22Rv1 (cell line): ENCODE measurements at regions not wholly inside any gene's neighbourhood (a gene's known extent, or its start where the extent isn't known, plus 50 kb on each side); places are given as distances from the start of the nearest gene placed in this dataset.

Source experiments
- H3K27ac ChIP-seq: fragments of 450-650 bp; 2 replicates; pipeline ENCODE4 v1.5.1; 2017
- CTCF ChIP-seq: fragments of 450-650 bp; IDR thresholded peaks from 2 replicates; pipeline ENCODE4 v1.5.1; 2017; ENCODE audit warnings: mild to moderate bottlenecking
- ZFX ChIP-seq: fragments of 450-650 bp; IDR thresholded peaks from 2 replicates; pipeline ENCODE4 v1.6.1; 2017; ENCODE audit warnings: antibody characterized with exemption, borderline replicate concordance

- H3K27ac ChIP-seq = no peak overlapping the region
- TF ChIP-seq ZFX = no peak
- TF ChIP-seq CTCF = no peak
Measured at GRCh38 chr17:14792746-14793145, 472.4 kb downstream of the PMP22 start.

DNA sequence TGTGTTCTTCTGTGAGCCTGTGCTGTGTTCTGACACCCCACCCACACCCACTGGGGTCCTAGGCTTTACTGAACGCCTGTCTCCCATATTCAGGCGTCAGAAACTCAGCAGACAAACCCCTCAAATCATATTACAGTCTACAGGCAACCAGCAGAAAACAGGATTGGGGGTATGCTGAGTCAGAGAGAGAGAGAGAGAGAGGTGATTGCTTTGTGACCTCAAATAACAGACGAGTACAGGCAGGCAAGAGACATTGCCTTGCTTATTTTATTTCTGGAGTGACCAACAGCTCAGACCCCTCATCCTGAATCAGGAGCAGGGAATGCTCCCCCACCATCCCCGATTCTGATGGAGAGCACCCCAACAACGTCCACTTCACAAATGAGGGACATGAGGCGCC is 473.9 kb downstream of the PMP22 start:
- no peak overlapping the region for H3K27ac ChIP-seq
- TF ChIP-seq ZFX (no peak), CTCF (no peak)

DNA sequence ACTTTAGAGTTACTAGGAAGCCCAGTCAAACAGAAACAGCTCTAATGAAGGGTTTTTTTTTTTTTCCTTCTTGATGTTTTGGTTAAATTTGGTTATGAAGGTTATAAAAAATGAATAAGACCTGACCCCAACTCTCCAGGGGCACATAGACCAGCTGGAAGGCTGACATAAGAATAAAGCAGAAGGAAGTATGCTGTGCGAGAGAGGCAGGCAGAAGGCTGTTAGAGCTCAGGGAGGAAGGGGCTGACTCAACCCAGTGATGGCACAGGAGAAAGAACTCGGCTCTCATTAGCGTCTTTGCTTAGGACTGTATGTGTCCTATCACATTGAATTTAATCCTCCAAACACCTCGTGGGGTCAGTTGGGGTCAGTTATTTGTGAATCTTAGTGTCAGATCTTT is 474.6 kb downstream of the PMP22 start:
- H3K27ac ChIP-seq = no peak overlapping the region
- TF ChIP-seq ZFX = no peak
- no peak for TF ChIP-seq CTCF

DNA sequence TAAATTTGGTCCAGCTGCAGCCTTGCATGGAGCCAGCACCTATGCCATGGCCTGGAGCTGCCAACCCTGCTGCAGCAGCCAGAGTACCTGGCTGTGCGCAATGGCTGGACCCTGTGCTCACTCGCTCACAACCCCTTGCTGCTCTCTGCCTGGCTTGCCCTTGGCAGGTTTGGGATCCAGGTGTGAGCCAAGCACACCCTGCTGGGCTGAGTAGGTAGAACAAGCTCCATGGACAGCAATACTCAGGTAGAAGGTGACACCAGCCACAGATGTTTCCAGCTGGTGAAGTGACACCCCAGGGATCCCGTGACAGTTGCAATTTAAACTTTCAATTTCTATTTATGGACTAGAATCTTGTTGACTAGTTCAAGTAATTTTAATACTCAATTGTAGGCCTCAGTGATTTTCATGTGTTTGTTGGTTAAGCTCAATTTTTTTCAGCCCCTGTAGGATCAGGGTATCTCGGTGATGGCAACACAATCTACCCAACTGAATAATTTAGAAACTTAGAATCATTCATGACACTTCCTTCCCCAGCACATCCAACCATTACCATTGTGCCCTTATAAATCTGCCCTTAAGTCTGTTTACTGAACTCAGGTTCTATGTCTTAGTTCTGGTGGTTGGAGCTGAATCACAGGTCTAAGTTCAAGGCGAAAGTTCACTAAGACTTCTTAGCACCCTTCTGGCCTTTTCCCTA is 480.0 kb downstream of the PMP22 start:
- H3K27ac ChIP-seq = no peak overlapping the region
- TF ChIP-seq CTCF (no peak), ZFX (no peak)

DNA sequence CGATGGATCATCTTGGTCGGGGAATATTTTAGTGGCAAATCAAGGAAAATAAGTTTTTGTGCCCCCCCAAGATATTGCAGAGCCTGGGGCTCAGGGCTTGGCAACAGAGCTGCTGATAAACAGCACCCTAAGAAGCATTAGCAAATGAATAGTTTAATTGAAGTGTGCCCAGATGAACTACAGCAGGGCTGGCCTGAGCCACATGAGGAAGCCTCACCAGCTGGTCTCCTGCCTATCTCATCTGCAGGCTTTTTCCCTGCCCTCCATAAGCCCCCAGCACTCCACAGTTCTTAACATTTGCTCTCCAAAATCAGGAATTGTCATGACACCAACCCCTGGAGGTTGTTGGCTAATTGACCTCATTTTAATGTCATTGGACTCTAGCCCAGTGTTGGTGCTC is 480.2 kb downstream of the HS3ST3B1 start:
- no peak overlapping the region for H3K27ac ChIP-seq
- TF ChIP-seq ZFX = no peak

DNA sequence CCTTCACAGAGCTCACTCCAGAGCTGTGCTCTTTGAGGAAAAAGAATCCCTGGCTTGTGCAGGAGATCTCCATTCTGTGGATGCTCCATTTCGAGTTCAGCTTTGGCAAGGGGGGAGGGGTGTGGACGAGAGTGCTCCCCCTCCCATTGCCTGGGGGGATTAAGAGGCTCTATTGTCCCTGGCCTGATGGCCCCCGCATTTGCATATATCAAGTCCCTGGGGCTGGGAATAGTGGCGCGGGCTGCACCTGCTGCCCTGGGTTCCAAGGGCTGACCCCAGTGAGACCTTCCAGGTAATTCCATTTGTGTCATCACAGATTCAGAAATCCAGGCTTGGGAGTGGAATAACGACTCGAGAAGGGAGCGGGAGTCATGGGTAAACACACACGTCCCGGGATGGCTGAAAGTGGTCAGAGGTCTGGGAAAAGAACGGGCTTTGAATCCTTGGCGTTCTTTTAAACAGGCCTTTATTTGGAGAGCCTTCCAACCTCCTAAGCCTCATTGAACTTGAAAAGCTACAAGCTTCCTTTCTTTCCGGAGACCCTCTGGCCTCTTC is 479.3 kb downstream of the HS3ST3B1 start:
- H3K27ac ChIP-seq = no peak overlapping the region
- TF ChIP-seq CTCF (no peak), ZFX (no peak)

- TF ChIP-seq ZFX (no peak), CTCF (no peak)
- H3K27ac ChIP-seq = no peak overlapping the region
Measured at GRCh38 chr17:14779241-14779640, 478.4 kb downstream of the HS3ST3B1 start.

DNA sequence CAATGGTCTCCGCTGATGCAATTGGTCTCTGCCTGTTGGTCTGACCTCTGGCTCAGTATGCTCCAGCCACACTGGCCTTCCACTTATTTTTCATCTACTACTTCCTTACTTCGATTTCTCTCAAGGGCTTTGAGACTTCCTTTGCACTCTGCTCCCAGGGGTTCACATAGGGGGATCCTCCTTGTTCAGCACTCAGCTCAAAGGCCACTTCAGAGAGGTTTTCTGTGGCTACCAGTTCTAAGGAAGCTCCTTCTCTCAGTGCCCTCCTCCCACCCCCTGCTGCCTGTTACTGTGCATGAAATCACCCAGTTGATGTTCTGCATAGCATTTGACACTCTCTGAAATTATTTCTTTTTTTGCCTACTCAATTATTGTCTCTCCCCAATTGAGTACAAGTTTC is 476.4 kb downstream of the HS3ST3B1 start:
- TF ChIP-seq ZFX = no peak
- TF ChIP-seq CTCF = no peak

More for the DNA sequence above, 476.4 kb downstream of the HS3ST3B1 start:
- H3K27ac ChIP-seq = no peak overlapping the region
